H1 (cell line): ENCODE measurements at regions not wholly inside any gene's neighbourhood (a gene's known extent, or its start where the extent isn't known, plus 50 kb on each side); places are given as distances from the start of the nearest gene placed in this dataset.

Source experiments
- CTCF ChIA-PET: fragments of 300-600 bp; sonication (Branson Sonifier 250); formaldehyde crosslinking; loops from one replicate; lab custom pipeline; 2021; ENCODE audit not compliant: partially characterized antibody; lab: Charles Lee
- POLR2A ChIA-PET: fragments of 300-600 bp; sonication (Branson Sonifier 250); formaldehyde crosslinking; loops from one replicate; lab custom pipeline; 2021; ENCODE audit warnings: inconsistent platforms; ENCODE audit not compliant: partially characterized antibody; lab: Charles Lee
- DNase-seq, 2 experiments: peaks; one replicate each; pipeline versions ENCODE4 v3.0.0 to v3.0.0-alpha.2; 2010 to 2022; ENCODE audit warnings: low spot score in 2 of 2, low read depth in 1 of 2, mixed read lengths in 1 of 2
- FAIRE-seq: peaks from 2 replicates; lab custom pipeline; 2011; peaks lifted over from hg19 to GRCh38; lab: Jason Lieb, UNC
- H2AFZ ChIP-seq: 2 replicates; pipeline ENCODE4 v1.8.1; 2012; ENCODE audit warnings: low read length, inconsistent platforms
- H2AK5ac ChIP-seq: 2 replicates; pipeline ENCODE4 v1.6.1; 2013; ENCODE audit warnings: low read depth, low read length
- H2BK120ac ChIP-seq: replicated peaks from 2 replicates; pipeline ENCODE3; 2013; ENCODE audit warnings: low read depth, low read length, inconsistent platforms
- H2BK12ac ChIP-seq: 2 replicates; pipeline ENCODE4 v1.6.1; 2013; ENCODE audit warnings: low read depth, low read length
- H2BK15ac ChIP-seq: 2 replicates; pipeline ENCODE4 v1.6.1; 2013; ENCODE audit warnings: low read length
- H2BK20ac ChIP-seq: 2 replicates; pipeline ENCODE4 v1.6.1; 2013; ENCODE audit warnings: low read length
- H2BK5ac ChIP-seq: 2 replicates; pipeline ENCODE4 v1.6.1; 2013; ENCODE audit warnings: low read depth, low read length
- H3K14ac ChIP-seq: 2 replicates; pipeline ENCODE4 v1.6.1; 2013; ENCODE audit warnings: inconsistent platforms; ENCODE audit not compliant: insufficient read length
- H3K18ac ChIP-seq: 2 replicates; pipeline ENCODE4 v1.6.1; 2013; ENCODE audit warnings: low read length; ENCODE audit errors: extremely low read depth
- H3K23ac ChIP-seq: 2 replicates; pipeline ENCODE4 v1.6.1; 2013; ENCODE audit warnings: inconsistent platforms; ENCODE audit not compliant: insufficient read length
- H3K23me2 ChIP-seq: 2 replicates; pipeline ENCODE4 v1.6.1; 2013; ENCODE audit warnings: low read depth, low read length
- H3K27ac ChIP-seq: 2 replicates; pipeline ENCODE4 v1.6.1; 2011; ENCODE audit warnings: low read depth, low read length, inconsistent platforms
- H3K27me3 ChIP-seq, 4 experiments: replicated peaks in 1 of 4; 1 replicate in 1 of 4; 2 replicates in 3 of 4; pipeline versions ENCODE4 v1.6.1 to v1.8.1; 2011 to 2013; ENCODE audit warnings: low read length in 3 of 4, mild to moderate bottlenecking in 3 of 4, inconsistent platforms in 2 of 4, mixed read lengths in 2 of 4, moderate library complexity in 1 of 4; ENCODE audit not compliant: control insufficient read depth in 3 of 4, insufficient read depth in 3 of 4; ENCODE audit errors: extremely low read depth in 1 of 4
- H3K36me3 ChIP-seq, 4 experiments: 2 replicates each; pipeline versions ENCODE4 v1.6.1 to v1.8.1; 2011 to 2013; ENCODE audit warnings: mild to moderate bottlenecking in 4 of 4, low read length in 3 of 4, moderate library complexity in 2 of 4, control low read depth in 1 of 4, inconsistent platforms in 1 of 4; ENCODE audit not compliant: insufficient read depth in 4 of 4, control insufficient read depth in 2 of 4
- H3K4ac ChIP-seq: replicated peaks from 2 replicates; pipeline ENCODE3; 2013; ENCODE audit warnings: low read length, low read depth, mixed read lengths, inconsistent platforms; ENCODE audit not compliant: insufficient read length
- H3K4me1 ChIP-seq, 4 experiments: replicated peaks in 1 of 4; 1 replicate in 1 of 4; 2 replicates in 3 of 4; pipeline versions ENCODE4 v1.6.1 to v1.8.1; 2011 to 2013; ENCODE audit warnings: low read length in 3 of 4, inconsistent platforms in 2 of 4, mixed read lengths in 1 of 4; ENCODE audit not compliant: insufficient read depth in 4 of 4, control insufficient read depth in 3 of 4
- H3K4me2 ChIP-seq, 2 experiments: 2 replicates each; pipeline versions ENCODE4 v1.6.1 to v1.8.1; 2011 to 2013; ENCODE audit warnings: low read depth in 2 of 2, low read length in 2 of 2, control low read depth in 1 of 2, inconsistent platforms in 1 of 2, mild to moderate bottlenecking in 1 of 2; ENCODE audit not compliant: insufficient read depth in 1 of 2
- H3K4me3 ChIP-seq, 4 experiments: fragments of 200-600, 300-600 bp in 1 of 4; sonication (generic), shearing (Covaris generic), sonication (Bioruptor Twin) in 1 of 4; 2 replicates each; pipeline versions ENCODE4 v1.5.1 to v1.8.1; 2011 to 2016; ENCODE audit warnings: low read length in 4 of 4, low read depth in 3 of 4, control low read depth in 2 of 4, inconsistent platforms in 2 of 4, mild to moderate bottlenecking in 2 of 4, mixed read lengths in 1 of 4, moderate library complexity in 1 of 4; ENCODE audit not compliant: insufficient read depth in 2 of 4; ENCODE audit errors: extremely low read depth in 1 of 4
- H3K56ac ChIP-seq: replicated peaks from 2 replicates; pipeline ENCODE3; 2013; ENCODE audit warnings: low read depth, mild to moderate bottlenecking, mixed read lengths, low read length, inconsistent platforms; ENCODE audit not compliant: insufficient read length
- H3K79me1 ChIP-seq: 2 replicates; pipeline ENCODE4 v1.6.1; 2013; ENCODE audit warnings: low read depth, low read length, control low read depth
- H3K79me2 ChIP-seq, 2 experiments: 2 replicates each; pipeline versions ENCODE4 v1.6.1 to v1.8.1; 2012 to 2013; ENCODE audit warnings: low read length in 2 of 2, mild to moderate bottlenecking in 2 of 2, inconsistent platforms in 1 of 2; ENCODE audit not compliant: insufficient read depth in 2 of 2, control insufficient read depth in 1 of 2
- H3K9ac ChIP-seq, 4 experiments: replicated peaks in 1 of 4; 1 replicate in 1 of 4; 2 replicates in 3 of 4; pipeline versions ENCODE4 v1.6.1 to v1.8.1; 2011 to 2013; ENCODE audit warnings: low read depth in 3 of 4, low read length in 3 of 4, control low read depth in 2 of 4, mild to moderate bottlenecking in 2 of 4, moderate library complexity in 2 of 4, inconsistent platforms in 1 of 4; ENCODE audit errors: extremely low read depth in 1 of 4
- H3K9me3 ChIP-seq, 2 experiments: 2 replicates each; pipeline versions ENCODE4 v1.6.1 to v1.8.1; 2012 to 2013; ENCODE audit warnings: mild to moderate bottlenecking in 2 of 2, moderate library complexity in 2 of 2, control low read depth in 1 of 2, inconsistent platforms in 1 of 2, low read depth in 1 of 2, low read length in 1 of 2, mixed read lengths in 1 of 2; ENCODE audit not compliant: insufficient read depth in 2 of 2
- H4K20me1 ChIP-seq, 2 experiments: replicated peaks in 1 of 2; 2 replicates each; pipeline versions ENCODE3 to v1.8.1; 2011 to 2013; ENCODE audit warnings: inconsistent platforms in 2 of 2, low read length in 2 of 2, mild to moderate bottlenecking in 1 of 2; ENCODE audit not compliant: insufficient read depth in 2 of 2, control insufficient read depth in 1 of 2
- H4K5ac ChIP-seq: 2 replicates; pipeline ENCODE4 v1.6.1; 2013; ENCODE audit warnings: low read length, low read depth, mixed read lengths, inconsistent platforms; ENCODE audit not compliant: insufficient read length
- H4K8ac ChIP-seq: 2 replicates; pipeline ENCODE4 v1.8.0; 2013; ENCODE audit warnings: mild to moderate bottlenecking, moderate library complexity, low read length, inconsistent platforms; ENCODE audit not compliant: insufficient read depth; ENCODE audit errors: extremely low read depth
- H4K91ac ChIP-seq: replicated peaks from 2 replicates; pipeline ENCODE3; 2013; ENCODE audit warnings: low read length, mixed read lengths, inconsistent platforms; ENCODE audit not compliant: insufficient read length
- ASH2L ChIP-seq: fragments of 200-600, 300-600 bp; sonication (generic); IDR thresholded peaks from one replicate; pipeline ENCODE4 v1.7.1; 2017; ENCODE audit warnings: low read length
- ATF3 ChIP-seq: IDR thresholded peaks from 2 replicates; pipeline ENCODE4 v1.6.1; 2011; ENCODE audit warnings: low read depth, mild to moderate bottlenecking, low read length; ENCODE audit not compliant: insufficient read depth
- CREB1 ChIP-seq: IDR thresholded peaks from 2 replicates; pipeline ENCODE4 v1.6.1; 2012; ENCODE audit warnings: inconsistent platforms
- EP300 ChIP-seq, 2 experiments: IDR thresholded peaks; 1 replicate in 1 of 2; 2 replicates in 1 of 2; pipeline ENCODE4 v1.6.1; 2011 to 2012; ENCODE audit warnings: low read depth in 2 of 2, low read length in 2 of 2, mild to moderate bottlenecking in 2 of 2, borderline replicate concordance in 1 of 2, inconsistent platforms in 1 of 2, moderate library complexity in 1 of 2
- GTF2F1 ChIP-seq: IDR thresholded peaks from 2 replicates; pipeline ENCODE4 v1.6.1; 2012; ENCODE audit warnings: low read depth, low read length, improper control_type of control experiment, borderline replicate concordance
- KDM4A ChIP-seq: IDR thresholded peaks from one replicate; pipeline ENCODE4 v1.7.1; 2012; ENCODE audit warnings: low read depth, mild to moderate bottlenecking, moderate library complexity, low read length, inconsistent platforms; ENCODE audit not compliant: severe bottlenecking
- MAFK ChIP-seq: IDR thresholded peaks from 2 replicates; pipeline ENCODE4 v1.6.1; 2012; ENCODE audit warnings: low read depth, mild to moderate bottlenecking, improper control_type of control experiment, low read length
- NANOG ChIP-seq: IDR thresholded peaks from 2 replicates; pipeline ENCODE4 v1.6.1; 2011; ENCODE audit warnings: low read length, low read depth, mild to moderate bottlenecking, inconsistent platforms; ENCODE audit not compliant: insufficient read depth, poor library complexity, severe bottlenecking
- POLR2AphosphoS5 ChIP-seq: IDR thresholded peaks from 2 replicates; pipeline ENCODE4 v1.6.1; 2011; ENCODE audit warnings: low read depth, low read length
- RFX5 ChIP-seq: IDR thresholded peaks from 2 replicates; pipeline ENCODE4 v1.6.1; 2011; ENCODE audit warnings: low read depth, low read length, improper control_type of control experiment, borderline replicate concordance
- SIRT6 ChIP-seq: IDR thresholded peaks from one replicate; pipeline ENCODE4 v1.7.1; 2012; ENCODE audit warnings: low read length, inconsistent platforms
- SUZ12 ChIP-seq: fragments of 200-600 bp; sonication (generic); IDR thresholded peaks from 2 replicates; pipeline ENCODE4 v1.6.1; 2012; ENCODE audit warnings: mild to moderate bottlenecking, inconsistent platforms, low read length, moderate library complexity, mixed read lengths
- TCF12 ChIP-seq: IDR thresholded peaks from 2 replicates; pipeline ENCODE4 v1.6.1; 2011; ENCODE audit warnings: low read depth, mild to moderate bottlenecking, low read length
- YY1 ChIP-seq: IDR thresholded peaks from 2 replicates; pipeline ENCODE4 v1.6.1; 2011; ENCODE audit warnings: low read depth, mild to moderate bottlenecking, low read length
- WGBS, 2 experiments: shearing (Covaris generic) in 1 of 2; methylation state at CpG; one replicate each; pipeline versions ENCODE4 v1.1.6 to v1.1.7; 2013 to 2015; ENCODE audit warnings: low lambda C conversion rate in 2 of 2, mixed read lengths in 2 of 2, inconsistent platforms in 1 of 2, low coverage in 1 of 2, missing lambda C conversion rate in 1 of 2; ENCODE audit not compliant: insufficient replicate concordance in 2 of 2, insufficient coverage in 1 of 2, insufficient read length in 1 of 2; ENCODE audit errors: extremely low coverage in 1 of 2, missing lambda C conversion rate in 1 of 2; 5-methylcytosine and 5-hydroxymethylcytosine counted together

- Histone ChIP-seq H3K4me1 (peaks cover 0 to 8% (median 3%) of the 10 kb centered on the region in 4 experiments; a peak in 5 of 7 replicates), H2BK20ac (no peak overlapping the region), H2AK5ac (no peak overlapping the region), H4K91ac (no peak overlapping the region), H2BK12ac (no peak overlapping the region), H2BK120ac (no peak overlapping the region), H3K79me1 (no peaks in the 10 kb centered on the region), H3K23me2 (no peaks in the 10 kb centered on the region), H3K4me3 (no peak overlapping the region), H3K36me3 (no peaks in the 10 kb centered on the region), H3K4me2 (no peak overlapping the region), H2AFZ (peak overlapping the region; percentile 43; the same call in 1 of the 2 replicates), H3K23ac (no peak overlapping the region), H3K9me3 (no peaks in the 10 kb centered on the region), H4K5ac (no peak overlapping the region), H3K27ac (no peak overlapping the region), H3K56ac (no peak overlapping the region), H4K8ac (no peak overlapping the region), H3K9ac (no peak overlapping the region), H2BK5ac (no peak overlapping the region), H4K20me1 (no peaks in the 10 kb centered on the region), H3K4ac (no peak overlapping the region), H3K18ac (no peak overlapping the region), H3K79me2 (no peaks in the 10 kb centered on the region), H3K27me3 (no peaks in the 10 kb centered on the region), H2BK15ac (no peak overlapping the region), H3K14ac (no peak overlapping the region)
- DNase-seq (no peak), FAIRE-seq (no peak)
- ChIA-PET POLR2A (interaction anchor here (0.9 kb wide), 1 partner anchor 52 kb away, joined by 3 read pairs; no protein-coding TSS in a partner anchor), CTCF (interaction anchor here (2.4 kb wide), 1 partner anchor 53 kb away, joined by 8 read pairs; no protein-coding TSS in a partner anchor)
- TF ChIP-seq POLR2AphosphoS5 (no peak), CREB1 (no peak), ATF3 (no peak), SIRT6 (no peak), MAFK (no peak), NANOG (no peak), TCF12 (no peak), RFX5 (no peak), KDM4A (no peak), YY1 (no peak), GTF2F1 (no peak), EP300 (IDR thresholded peaks at IDR 0.05; ENCODE audit: borderline replicate concordance in 1 of 2, low read depth in 2 of 2, low read length in 2 of 2) (no peak), SUZ12 (no peak), ASH2L (no peak)
- 79% methylated on average over 1 of the region's 1 CpG; no CpG with 5 or more reads in 1 of the 2 experiments for WGBS, 2 experiments
Observed at GRCh38 chr4:185090592-185090991, 52.5 kb upstream of the SLC25A4 start.
